ENCODE measurements at regions not wholly inside any gene's neighbourhood (a gene's known extent, or its start where the extent isn't known, plus 50 kb on each side); places are given as distances from the start of the nearest gene placed in this dataset.

DNA sequence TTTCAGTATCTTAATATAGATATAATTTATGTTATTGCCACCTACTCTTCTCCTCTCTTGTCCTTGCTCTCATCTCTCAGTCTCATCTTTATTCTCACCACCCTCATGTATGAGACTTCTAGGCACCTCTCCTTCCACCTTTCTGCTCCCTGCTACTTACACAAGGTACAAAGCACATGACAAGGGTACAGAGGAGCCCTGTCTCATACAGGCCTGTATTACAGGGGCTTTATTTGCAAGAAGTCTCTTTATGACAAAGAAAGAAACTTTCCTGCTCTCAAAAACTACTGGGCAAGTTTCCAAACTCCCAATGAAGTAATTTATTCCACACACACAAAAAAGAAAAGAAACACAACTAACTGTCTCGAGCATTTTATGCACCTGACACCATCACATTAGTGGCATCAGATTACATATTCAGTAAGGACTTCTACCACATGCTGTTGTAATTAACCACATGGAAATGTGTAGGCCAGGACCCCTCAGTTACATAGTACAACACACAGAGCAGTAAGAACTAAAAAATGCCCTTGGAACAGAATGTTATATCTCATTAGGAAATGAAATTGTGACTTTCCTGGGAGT is 253.1 kb downstream of the FZD1 start (continued):
- TF ChIP-seq, protein P1, sequence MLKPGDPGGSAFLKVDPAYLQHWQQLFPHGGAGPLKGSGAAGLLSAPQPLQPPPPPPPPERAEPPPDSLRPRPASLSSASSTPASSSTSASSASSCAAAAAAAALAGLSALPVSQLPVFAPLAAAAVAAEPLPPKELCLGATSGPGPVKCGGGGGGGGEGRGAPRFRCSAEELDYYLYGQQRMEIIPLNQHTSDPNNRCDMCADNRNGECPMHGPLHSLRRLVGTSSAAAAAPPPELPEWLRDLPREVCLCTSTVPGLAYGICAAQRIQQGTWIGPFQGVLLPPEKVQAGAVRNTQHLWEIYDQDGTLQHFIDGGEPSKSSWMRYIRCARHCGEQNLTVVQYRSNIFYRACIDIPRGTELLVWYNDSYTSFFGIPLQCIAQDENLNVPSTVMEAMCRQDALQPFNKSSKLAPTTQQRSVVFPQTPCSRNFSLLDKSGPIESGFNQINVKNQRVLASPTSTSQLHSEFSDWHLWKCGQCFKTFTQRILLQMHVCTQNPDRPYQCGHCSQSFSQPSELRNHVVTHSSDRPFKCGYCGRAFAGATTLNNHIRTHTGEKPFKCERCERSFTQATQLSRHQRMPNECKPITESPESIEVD (tag by site-specific recombination; IDR thresholded peaks at IDR 0.05): peak; percentile 54; the same call in 1 of the 2 replicates
- TF ChIP-seq, protein P2, sequence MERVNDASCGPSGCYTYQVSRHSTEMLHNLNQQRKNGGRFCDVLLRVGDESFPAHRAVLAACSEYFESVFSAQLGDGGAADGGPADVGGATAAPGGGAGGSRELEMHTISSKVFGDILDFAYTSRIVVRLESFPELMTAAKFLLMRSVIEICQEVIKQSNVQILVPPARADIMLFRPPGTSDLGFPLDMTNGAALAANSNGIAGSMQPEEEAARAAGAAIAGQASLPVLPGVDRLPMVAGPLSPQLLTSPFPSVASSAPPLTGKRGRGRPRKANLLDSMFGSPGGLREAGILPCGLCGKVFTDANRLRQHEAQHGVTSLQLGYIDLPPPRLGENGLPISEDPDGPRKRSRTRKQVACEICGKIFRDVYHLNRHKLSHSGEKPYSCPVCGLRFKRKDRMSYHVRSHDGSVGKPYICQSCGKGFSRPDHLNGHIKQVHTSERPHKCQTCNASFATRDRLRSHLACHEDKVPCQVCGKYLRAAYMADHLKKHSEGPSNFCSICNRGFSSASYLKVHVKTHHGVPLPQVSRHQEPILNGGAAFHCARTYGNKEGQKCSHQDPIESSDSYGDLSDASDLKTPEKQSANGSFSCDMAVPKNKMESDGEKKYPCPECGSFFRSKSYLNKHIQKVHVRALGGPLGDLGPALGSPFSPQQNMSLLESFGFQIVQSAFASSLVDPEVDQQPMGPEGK (tag by site-specific recombination; IDR thresholded peaks at IDR 0.05): no peak
- no peak for TF ChIP-seq ZNF555 (tag by site-specific recombination; conservative IDR thresholded peaks at IDR 0.05)
- no peak for TF ChIP-seq ZNF157 (tag by site-specific recombination; IDR thresholded peaks at IDR 0.05)
- TF ChIP-seq, protein P3, sequence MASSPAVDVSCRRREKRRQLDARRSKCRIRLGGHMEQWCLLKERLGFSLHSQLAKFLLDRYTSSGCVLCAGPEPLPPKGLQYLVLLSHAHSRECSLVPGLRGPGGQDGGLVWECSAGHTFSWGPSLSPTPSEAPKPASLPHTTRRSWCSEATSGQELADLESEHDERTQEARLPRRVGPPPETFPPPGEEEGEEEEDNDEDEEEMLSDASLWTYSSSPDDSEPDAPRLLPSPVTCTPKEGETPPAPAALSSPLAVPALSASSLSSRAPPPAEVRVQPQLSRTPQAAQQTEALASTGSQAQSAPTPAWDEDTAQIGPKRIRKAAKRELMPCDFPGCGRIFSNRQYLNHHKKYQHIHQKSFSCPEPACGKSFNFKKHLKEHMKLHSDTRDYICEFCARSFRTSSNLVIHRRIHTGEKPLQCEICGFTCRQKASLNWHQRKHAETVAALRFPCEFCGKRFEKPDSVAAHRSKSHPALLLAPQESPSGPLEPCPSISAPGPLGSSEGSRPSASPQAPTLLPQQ (tag by site-specific recombination; IDR thresholded peaks at IDR 0.05): no peak
- TF ChIP-seq SCRT2 (tag by site-specific recombination; IDR thresholded peaks at IDR 0.05): no peak
- TF ChIP-seq, protein P4, sequence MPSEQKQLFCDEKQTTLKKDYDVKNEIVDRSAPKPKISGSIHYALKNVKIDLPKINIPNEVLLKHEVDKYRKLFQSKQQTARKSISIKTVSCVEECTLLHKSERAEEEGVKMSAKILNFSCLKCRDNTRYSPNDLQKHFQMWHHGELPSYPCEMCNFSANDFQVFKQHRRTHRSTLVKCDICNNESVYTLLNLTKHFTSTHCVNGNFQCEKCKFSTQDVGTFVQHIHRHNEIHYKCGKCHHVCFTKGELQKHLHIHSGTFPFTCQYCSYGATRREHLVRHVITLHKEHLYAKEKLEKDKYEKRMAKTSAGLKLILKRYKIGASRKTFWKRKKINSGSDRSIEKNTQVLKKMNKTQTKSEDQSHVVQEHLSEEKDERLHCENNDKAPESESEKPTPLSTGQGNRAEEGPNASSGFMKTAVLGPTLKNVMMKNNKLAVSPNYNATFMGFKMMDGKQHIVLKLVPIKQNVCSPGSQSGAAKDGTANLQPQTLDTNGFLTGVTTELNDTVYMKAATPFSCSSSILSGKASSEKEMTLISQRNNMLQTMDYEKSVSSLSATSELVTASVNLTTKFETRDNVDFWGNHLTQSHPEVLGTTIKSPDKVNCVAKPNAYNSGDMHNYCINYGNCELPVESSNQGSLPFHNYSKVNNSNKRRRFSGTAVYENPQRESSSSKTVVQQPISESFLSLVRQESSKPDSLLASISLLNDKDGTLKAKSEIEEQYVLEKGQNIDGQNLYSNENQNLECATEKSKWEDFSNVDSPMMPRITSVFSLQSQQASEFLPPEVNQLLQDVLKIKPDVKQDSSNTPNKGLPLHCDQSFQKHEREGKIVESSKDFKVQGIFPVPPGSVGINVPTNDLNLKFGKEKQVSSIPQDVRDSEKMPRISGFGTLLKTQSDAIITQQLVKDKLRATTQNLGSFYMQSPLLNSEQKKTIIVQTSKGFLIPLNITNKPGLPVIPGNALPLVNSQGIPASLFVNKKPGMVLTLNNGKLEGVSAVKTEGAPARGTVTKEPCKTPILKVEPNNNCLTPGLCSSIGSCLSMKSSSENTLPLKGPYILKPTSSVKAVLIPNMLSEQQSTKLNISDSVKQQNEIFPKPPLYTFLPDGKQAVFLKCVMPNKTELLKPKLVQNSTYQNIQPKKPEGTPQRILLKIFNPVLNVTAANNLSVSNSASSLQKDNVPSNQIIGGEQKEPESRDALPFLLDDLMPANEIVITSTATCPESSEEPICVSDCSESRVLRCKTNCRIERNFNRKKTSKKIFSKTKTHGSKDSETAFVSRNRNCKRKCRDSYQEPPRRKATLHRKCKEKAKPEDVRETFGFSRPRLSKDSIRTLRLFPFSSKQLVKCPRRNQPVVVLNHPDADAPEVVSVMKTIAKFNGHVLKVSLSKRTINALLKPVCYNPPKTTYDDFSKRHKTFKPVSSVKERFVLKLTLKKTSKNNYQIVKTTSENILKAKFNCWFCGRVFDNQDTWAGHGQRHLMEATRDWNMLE (tag by site-specific recombination; conservative IDR thresholded peaks at IDR 0.05; ENCODE audit: low read depth): no peak
- TF ChIP-seq ZNF785 (tag by site-specific recombination; IDR thresholded peaks at IDR 0.05): no peak
- TF ChIP-seq, protein P5, sequence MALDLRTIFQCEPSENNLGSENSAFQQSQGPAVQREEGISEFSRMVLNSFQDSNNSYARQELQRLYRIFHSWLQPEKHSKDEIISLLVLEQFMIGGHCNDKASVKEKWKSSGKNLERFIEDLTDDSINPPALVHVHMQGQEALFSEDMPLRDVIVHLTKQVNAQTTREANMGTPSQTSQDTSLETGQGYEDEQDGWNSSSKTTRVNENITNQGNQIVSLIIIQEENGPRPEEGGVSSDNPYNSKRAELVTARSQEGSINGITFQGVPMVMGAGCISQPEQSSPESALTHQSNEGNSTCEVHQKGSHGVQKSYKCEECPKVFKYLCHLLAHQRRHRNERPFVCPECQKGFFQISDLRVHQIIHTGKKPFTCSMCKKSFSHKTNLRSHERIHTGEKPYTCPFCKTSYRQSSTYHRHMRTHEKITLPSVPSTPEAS (tag by site-specific recombination; IDR thresholded peaks at IDR 0.05): no peak
- TF ChIP-seq, protein P6, sequence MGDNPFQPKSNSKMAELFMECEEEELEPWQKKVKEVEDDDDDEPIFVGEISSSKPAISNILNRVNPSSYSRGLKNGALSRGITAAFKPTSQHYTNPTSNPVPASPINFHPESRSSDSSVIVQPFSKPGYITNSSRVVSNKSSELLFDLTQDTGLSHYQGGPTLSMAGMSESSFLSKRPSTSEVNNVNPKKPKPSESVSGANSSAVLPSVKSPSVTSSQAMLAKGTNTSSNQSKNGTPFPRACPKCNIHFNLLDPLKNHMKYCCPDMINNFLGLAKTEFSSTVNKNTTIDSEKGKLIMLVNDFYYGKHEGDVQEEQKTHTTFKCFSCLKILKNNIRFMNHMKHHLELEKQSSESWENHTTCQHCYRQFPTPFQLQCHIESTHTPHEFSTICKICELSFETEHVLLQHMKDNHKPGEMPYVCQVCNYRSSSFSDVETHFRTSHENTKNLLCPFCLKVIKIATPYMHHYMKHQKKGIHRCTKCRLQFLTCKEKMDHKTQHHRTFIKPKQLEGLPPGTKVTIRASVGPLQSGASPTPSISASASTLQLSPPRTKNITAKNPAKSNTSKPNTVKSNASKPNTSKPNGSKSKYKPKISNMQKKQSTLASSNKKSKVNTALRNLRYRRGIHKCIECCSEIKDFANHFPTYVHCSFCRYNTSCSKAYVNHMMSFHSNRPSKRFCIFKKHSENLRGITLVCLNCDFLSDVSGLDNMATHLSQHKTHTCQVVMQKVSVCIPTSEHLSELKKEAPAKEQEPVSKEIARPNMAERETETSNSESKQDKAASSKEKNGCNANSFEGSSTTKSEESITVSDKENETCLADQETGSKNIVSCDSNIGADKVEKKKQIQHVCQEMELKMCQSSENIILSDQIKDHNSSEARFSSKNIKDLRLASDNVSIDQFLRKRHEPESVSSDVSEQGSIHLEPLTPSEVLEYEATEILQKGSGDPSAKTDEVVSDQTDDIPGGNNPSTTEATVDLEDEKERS (tag by site-specific recombination; IDR thresholded peaks at IDR 0.05): no peak
- TF ChIP-seq ZNF558 (tag by site-specific recombination; IDR thresholded peaks at IDR 0.05): 0 out of 2 replicates have a peak, but pooled peaks have one; percentile 26
- TF ChIP-seq ZNF140 (tag by site-specific recombination; IDR thresholded peaks at IDR 0.05): no peak
- TF ChIP-seq ZNF239 (tag by site-specific recombination; IDR thresholded peaks at IDR 0.05): no peak
- no peak for TF ChIP-seq KLF10 (tag by site-specific recombination; IDR thresholded peaks at IDR 0.05)
- TF ChIP-seq EGR2 (tag by site-specific recombination; IDR thresholded peaks at IDR 0.05; ENCODE audit: low read depth): no peak
- TF ChIP-seq ZFP37 (tag by site-specific recombination; IDR thresholded peaks at IDR 0.05): no peak
- no peak for TF ChIP-seq ZXDB (tag by site-specific recombination; IDR thresholded peaks at IDR 0.05)
- no peak for TF ChIP-seq ZNF658 (tag by site-specific recombination; IDR thresholded peaks at IDR 0.05)
- peak; percentile 44 for TF ChIP-seq GLIS1 (tag by site-specific recombination; IDR thresholded peaks at IDR 0.05)
- no peak for TF ChIP-seq ZNF654 (tag by site-specific recombination; IDR thresholded peaks at IDR 0.05; ENCODE audit: low read depth)
- no peak for TF ChIP-seq IKZF3 (tag by site-specific recombination; IDR thresholded peaks at IDR 0.05)
- TF ChIP-seq, protein P7, sequence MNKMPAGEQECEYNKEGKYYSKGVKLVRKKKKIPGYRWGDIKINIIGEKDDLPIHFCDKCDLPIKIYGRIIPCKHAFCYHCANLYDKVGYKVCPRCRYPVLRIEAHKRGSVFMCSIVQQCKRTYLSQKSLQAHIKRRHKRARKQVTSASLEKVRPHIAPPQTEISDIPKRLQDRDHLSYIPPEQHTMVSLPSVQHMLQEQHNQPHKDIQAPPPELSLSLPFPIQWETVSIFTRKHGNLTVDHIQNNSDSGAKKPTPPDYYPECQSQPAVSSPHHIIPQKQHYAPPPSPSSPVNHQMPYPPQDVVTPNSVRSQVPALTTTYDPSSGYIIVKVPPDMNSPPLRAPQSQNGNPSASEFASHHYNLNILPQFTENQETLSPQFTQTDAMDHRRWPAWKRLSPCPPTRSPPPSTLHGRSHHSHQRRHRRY (tag by site-specific recombination; IDR thresholded peaks at IDR 0.05): no peak
- no peak for TF ChIP-seq MYNN (tag by site-specific recombination; IDR thresholded peaks at IDR 0.05; ENCODE audit: borderline replicate concordance)
- no peak for TF ChIP-seq ZNF324 (tag by site-specific recombination; IDR thresholded peaks at IDR 0.05)
